Activated T-cell treated with anti-CD3 and anti-CD28 coated beads, Interleukin-2, amount 50 U/mL, for 48 hours (primary cell): ENCODE measurements at regions not wholly inside any gene's neighbourhood (a gene's known extent, or its start where the extent isn't known, plus 50 kb on each side); places are given as distances from the start of the nearest gene placed in this dataset.
"Not testable (repeated sequence)": the region's sequence is repeated elsewhere in the genome, so short reads cannot be mapped to it uniquely, and the experiment has no call there.

Experiments
- DNase-seq, 2 experiments: peaks; one replicate each; pipeline ENCODE4 v3.0.0-alpha.2; 2020

DNA sequence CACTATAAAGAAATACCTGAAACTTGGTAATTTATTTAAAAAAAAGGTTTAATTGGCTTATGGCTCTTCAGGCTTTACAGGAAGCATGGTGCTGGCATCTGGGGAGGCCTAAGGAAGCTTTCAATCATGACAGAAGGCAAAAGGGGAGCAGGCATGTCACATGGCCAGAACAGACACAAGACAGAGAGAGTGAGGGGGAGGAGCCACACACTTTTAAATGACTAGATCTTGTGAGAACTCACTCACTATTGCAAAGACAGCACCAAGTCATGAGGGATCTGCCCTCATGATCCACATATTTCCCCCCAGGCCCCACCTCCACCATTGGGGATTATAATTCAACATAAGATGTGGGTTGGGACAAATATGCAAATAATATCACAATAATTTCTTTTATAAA is 355.6 kb downstream of the DAD1 start:
- no peak for DNase-seq

DNA sequence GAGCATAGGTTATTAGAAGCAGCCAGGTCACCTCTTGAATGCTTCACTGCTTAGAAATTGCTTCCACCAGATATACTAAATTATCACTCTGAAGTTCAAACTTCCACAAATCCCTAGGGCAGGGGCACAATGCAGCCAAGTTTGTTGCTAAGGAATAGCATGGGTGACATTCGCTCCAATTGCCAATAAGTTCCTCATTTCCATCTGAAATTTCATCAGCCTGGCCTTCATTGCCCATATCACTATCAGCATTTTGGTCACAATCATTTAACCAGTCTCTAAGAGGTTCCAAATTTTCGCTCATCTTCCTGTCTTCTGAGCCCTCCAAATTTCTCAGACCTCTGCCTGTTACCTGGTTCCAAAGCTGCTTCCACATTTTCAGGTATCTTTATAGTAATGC is 356.1 kb downstream of the DAD1 start:
- DNase-seq = no peak

DNA sequence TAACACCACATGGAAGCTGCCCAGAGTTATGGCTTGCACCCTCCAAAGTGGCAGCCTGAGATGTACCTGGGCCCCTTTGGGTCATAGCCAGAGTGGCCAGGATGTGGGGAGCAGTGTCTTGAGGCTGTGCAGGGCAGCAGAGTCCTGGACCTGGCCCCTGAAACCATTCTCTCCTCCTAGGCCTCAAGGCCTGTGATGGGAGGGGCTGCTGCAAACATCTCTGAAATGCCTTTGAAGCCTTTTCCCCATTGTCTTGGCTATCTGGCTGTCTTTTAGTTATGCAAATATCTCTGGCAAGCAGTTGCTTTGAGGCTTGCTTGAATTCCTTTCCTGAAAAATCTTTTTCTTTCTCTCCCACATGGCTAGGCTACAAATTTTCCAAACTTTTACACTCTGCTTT is 356.5 kb downstream of the DAD1 start:
- DNase-seq = no peak

DNA sequence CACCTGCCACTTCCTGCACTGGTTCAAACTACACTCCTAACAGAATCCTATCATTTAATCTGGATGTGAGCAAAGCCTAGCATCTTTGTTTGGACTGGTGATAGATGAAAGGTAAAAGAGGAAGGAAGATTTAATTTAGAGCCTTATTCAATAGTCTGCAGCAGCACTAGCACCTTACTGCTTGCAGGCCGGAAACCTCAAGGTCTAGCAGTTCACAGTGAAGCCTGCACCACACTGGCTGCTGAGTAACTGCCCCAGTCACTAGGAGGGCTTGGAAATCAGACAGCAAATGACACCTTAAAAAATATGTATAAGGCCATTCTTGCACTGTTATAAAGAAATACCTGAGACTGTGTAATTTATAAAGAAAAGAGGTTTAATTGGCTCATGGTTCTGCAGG is 358.0 kb downstream of the DAD1 start:
- no peak for DNase-seq

DNA sequence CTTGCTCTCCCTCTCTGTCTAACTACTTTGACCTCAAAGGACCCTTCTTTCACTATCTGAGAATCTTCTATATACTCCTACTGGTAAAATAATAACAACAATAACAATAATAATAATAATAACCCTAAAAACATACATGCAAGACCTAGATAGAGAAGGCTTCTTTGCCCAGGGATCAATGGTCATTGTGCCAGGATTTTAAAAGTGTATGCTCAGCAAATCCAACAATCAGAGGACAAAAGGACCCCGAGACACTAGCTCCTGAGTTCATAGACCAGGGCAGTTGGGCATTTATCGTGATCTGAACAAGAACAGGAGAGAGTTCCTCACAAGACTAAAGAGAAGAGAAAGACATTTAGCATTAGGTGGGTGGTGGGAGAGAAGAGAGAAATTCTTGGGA is 358.5 kb downstream of the DAD1 start:
- no peak for DNase-seq

DNA sequence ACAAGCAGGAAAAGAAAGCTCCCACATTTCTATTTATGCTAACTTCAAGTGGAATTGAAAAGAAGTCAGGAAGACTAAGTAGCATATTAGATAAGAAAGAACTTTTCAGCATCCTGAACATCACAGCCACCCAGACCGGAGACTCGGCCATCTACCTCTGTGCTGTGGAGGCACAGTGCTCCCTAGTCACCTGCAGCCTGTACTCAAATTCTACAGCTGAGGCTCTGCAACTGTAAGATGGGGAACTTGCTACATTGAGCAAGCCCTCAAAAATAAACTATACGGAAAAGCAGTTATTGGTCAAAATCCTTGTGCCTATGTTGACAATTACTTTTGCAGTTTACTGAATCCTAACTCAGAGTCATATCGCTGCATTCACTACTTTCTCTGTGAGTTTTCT is 361.9 kb downstream of the DAD1 start:
- DNase-seq = no peak

DNA sequence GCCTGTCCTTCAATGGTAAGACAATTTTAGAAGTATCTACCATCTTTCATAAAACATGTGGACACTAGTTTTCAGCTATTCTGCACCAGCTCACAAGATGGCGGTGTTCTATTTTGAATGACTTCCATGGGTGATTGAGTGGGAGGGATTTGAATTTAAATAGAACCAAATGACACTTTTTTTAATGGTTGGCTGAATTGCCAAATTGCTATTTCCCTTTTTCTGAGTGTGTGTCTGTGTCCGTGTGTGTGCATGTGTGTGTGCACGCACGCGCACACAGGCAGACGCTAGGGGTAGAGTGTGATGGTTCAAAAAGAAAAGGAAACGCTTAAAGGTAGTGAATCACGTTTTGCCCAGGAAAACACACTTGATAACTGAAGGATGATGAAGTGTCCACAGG is 362.6 kb downstream of the DAD1 start:
- no peak for DNase-seq

DNA sequence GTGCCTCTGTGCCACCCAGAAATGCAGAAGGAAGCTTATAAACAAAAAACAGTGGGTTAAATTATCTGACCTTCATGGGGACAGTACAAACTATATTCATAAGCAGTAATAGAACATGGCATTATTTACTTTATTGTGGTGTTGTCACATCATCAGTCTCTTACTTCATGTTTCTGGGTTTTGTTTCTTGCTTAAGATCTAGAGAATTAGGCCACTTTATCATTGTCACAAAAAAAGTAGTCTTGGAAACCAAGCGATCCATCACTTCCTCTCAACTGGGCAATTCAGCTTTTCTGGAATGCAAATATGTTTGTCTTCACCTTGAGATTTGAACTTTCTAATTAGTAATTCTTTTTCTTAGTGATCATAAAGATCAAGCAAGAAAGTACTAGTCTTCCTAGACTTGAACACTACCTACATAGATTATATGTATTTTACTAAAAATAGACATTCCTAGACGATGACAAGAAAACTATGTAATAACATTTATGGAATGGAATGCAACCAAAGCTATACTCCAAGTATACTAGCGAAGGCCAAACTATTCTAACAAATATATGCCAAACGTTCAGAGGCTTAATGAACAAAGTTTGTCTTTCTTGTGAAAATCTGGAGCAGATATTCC is 363.4 kb downstream of the DAD1 start:
- DNase-seq = no peak

DNA sequence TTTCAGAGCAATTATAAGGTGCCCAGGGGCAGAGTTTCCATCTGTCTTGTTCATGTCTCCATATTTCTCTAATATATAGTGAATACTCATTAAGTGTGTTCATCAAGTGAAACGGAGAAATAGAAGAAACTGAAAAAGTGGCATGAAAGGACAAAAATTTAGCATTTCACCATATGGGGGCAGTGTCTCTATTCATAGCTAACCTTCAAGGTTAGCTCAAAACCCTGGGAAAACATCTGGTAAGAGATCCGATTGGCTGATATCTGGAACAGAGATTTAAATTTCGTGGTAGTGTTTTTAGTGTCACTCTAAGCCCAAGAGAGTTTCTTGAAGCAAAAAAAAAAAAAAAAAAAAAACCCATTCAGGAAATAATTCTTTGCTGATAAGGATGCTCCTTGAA is 367.5 kb downstream of the DAD1 start:
- DNase-seq = no peak

DNA sequence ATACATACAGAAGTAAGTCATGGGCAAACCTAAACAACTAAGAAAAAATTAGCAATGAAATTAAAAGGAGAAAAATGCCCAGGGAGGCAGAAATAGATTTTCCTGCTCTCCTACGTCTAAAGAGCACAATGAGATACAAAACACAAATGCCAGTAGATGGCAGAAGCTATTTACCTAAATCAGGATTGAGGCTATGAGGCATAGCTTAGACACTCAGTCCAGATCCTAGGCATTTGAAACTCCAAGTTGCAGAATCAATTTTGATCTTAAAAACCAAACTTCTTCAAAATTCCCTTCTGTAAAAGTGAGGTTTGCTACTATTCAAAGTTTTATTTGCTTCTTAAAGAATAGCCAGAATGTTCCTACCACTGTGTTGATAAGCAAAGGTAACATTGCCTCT is 368.6 kb downstream of the DAD1 start:
- no peak for DNase-seq

DNA sequence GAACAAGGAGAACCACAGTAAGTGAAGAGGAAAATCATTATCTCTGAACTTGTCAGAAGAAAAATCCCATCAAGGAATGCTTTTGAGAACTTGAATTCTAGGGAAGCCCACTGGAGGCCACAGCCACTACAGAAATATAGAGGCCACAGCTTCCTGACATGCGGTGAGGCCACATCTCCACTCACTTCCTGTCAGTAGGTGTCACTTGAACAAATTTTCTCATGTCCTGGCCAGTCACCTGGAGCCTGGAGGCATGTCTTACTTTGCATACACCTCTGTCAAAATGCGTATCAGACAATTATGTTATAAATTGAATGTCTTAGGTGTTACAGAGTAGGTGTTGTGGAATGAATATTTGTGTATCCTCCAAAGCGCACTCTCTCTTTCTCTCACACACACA is 370.3 kb downstream of the DAD1 start:
- DNase-seq = no peak

DNA sequence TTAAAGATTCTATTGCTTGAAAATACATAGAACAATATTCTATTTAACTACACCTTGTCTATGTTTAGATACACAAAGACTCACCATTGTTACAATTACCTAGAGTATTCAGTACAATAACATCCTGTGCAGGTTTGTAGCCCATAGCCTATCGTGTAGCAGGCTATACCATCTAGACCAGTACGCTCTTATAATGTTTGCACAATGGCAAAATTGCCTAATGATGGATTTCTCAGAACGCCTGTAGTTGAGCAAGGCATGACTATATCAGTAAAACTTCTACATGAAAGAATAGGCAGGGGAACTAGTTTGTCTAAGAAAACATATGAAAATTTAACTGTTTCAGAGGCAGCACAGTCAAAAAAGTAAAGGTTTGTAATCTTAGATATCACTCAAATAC is 375.9 kb downstream of the DAD1 start:
- no peak for DNase-seq

DNA sequence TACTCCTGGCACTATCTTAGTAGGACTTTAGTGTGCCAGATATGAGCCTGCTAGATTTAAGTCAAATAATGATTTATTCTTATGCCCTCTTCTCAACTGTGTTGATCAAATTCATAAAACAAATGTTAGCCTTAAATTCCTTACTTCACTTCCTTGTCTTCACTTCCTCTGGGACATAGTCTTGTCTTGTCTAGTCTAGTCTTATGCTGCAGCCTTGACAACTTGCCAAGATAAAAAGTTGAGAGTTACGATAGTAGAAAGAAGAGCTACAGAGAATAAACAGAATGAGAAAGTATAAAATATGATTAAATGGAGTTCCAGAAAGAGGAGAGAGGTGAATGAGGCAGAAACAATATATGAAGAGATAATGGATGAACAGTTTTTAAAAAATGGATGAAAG is 378.1 kb downstream of the DAD1 start:
- no peak for DNase-seq

DNA sequence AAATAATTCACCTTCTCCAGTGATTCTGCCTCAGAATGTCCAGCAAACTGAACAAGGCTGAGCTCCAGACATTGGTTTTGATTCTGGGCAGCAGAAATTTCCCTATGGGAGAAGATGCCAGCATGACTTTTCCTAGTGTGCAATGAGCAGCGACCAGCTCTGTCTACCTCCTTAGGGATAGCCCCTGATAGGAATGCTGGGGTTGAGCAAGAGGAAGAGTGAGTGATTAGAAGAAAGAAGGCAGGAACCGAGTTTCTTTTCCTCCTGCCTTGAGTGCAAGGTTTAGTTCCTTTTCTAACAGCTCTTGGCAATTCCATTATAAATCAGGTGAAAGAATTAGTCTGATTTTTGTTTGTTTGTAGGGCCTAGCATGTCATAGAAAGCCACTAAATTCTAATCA is 379.0 kb downstream of the DAD1 start:
- no peak for DNase-seq

DNA sequence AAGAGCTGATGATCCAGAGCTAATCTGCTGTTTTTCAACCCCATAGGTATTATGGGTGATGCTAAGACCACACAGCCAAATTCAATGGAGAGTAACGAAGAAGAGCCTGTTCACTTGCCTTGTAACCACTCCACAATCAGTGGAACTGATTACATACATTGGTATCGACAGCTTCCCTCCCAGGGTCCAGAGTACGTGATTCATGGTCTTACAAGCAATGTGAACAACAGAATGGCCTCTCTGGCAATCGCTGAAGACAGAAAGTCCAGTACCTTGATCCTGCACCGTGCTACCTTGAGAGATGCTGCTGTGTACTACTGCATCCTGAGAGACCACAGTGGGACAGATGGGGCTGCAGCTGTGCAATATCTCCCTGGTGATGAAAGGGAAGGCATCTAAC is 386.0 kb downstream of the DAD1 start:
- DNase-seq = no peak

DNA sequence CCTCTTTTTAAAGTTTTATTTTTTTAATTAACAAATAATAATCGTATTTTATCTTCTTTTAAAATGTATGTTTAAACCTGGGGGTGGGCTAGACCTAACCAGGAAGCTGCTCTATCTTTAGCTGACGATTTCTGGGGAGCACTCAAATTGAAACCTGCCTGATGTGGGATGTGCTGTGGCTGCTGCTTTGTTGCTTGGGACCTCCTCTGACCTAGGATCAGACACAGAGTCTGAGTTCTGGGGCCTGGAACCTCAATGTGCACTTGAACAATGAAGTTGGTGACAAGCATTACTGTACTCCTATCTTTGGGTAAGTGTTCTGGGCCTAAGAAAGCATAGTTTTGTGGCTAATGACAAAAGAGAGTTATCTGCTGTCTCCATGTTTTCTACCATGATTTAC is 386.7 kb downstream of the DAD1 start:
- DNase-seq = no peak

DNA sequence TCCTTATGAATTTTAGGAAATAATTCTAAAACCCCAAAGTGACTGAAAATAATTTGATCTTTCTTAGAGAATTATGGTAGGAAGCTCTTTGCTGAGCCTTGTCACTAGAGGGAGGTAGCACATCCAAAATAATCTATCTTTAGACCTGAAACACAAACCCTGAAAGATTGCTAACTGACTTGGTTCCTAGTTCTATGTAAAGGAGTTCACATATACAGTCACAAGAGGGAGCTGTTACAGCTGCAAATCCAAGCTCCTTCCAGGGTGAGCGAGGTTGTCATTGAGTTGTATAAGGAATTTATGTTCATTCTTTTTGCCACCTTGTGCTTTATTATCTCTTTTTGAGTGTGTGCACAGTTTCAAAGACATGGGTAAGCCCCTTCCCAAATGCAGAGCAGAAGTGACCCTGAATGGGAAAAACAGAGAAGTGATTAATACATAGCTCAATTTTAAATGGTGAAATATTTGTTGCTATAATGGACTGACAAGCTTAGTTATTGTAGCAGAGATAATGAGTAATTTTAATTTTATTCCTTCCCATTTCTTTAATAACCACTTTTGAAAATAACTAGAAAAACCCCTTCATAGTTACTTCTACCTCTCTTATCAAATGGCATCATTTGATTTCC is 387.9 kb downstream of the DAD1 start:
- no peak for DNase-seq

DNA sequence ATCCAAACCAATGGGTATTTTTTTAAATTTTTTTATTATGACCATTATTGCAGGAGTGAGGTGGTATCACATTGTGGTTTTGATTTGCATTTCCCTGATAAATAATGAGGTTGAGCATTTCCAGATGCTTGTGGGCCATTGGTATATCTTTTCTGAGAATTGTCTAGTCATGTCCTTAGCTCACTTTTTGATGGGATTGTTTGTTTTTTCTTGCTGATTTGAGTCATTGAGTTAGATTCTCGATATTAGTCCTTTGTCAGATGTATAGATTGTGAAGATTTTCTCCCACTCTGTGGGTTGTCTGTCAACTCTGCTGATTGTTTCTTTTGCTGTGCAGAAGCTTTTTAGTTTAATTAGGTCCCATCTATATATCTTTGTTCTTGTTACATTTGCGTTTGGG is 388.9 kb downstream of the DAD1 start:
- not testable (repeated sequence) for DNase-seq

DNA sequence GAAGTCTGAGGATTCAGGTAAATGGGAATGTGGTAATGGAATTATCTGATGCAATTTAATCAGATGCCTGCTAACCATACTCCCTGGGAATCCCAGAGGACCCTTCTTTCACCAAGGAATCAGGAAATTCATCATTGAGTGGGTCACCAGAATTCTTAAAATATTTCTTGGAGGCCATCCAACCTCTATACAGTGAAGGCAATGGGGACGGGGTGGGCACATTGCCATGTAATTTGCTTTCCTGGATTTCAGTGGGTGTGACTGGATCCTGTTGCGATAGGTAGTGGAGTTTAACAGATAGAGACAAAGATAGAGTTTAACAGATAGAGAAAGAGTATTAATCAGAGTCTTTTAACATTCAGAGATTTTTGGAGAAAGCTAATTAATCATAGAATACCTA is 394.4 kb downstream of the DAD1 start:
- DNase-seq = no peak

DNA sequence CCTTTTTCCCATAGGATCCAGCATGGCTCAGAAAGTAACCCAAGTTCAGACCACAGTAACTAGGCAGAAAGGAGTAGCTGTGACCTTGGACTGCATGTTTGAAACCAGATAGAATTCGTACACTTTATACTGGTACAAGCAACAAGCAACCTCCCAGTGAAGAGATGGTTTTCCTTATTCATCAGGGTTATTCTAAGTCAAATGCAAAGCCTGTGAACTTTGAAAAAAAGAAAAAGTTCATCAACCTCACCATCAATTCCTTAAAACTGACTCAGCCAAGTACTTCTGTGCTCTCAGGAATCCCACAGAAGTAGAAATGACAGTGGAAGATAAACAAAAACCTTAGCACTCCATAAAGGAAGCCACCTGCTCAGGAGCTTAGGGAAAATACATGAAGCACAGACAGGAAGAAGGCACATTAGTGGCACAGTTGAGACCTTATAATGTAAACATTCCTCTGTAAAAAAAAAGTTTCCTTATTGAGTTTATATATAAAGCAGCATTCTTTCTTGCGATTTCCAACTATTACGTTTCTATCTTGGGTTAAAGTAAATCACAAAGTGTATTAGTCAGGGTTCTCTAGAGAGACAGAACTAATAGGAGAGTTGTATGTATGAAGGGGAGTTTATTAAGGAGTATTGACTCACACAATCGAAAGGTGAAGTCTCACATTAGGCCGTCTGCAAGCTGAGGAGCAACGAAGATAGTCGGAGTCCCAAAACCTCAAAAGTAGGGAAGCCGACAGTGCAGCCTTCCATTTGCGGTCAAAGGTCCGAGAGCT is 398.4 kb downstream of the DAD1 start:
- no peak for DNase-seq

DNA sequence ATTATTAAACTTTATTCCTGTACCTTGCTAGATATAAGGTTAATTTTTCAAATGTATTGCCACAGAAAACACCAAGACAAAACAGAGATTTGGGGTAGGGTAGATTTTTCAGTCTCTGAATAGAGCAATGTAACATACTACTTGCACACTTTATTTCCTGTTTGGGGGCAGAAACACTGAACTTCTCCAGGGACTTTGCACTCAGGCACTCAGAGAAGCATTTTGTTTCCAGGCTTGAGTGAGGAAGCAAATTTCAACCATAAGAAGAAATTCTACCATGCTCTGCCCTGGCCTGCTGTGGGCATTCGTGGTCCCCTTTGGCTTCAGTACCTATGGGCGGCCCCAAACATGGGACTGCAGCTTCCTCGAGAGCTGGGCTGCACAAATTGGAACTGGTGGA is 399.1 kb downstream of the DAD1 start:
- no peak for DNase-seq

DNA sequence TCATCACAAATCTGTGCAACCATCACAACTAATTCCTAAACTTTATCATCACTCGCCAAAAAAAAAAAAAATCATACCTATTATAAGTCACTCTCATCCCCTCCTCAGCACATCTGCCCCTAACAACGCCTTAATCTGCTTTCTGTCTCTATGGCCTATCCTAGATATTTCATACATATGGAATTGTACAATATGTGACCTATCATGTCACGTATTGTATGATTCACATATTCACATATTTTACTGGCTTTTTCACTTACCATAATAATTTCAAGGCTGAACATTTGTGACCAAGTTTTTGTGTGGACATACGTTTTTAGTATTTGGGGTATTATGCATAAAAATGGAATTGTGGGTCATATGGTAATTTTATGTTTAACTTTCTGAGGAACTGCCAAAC is 400.7 kb downstream of the DAD1 start:
- no peak for DNase-seq

DNA sequence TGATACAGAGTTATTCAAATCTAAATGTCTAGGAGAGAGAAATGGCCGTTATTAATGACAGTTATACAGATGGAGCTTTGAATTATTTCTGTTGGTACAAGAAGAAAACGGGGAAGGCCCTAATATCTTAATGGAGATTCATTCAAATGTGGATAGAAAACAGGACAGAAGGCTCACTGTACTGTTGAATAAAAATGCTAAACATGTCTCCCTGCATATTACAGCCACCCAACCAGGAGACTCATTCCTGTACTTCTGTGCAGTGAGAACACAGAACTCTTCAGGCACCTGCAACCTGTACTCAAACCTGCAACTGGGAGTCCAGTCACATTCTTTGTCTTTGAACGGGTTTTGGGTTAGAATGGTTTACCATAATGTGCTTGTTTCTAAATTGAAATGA is 403.2 kb downstream of the DAD1 start:
- DNase-seq = no peak

DNA sequence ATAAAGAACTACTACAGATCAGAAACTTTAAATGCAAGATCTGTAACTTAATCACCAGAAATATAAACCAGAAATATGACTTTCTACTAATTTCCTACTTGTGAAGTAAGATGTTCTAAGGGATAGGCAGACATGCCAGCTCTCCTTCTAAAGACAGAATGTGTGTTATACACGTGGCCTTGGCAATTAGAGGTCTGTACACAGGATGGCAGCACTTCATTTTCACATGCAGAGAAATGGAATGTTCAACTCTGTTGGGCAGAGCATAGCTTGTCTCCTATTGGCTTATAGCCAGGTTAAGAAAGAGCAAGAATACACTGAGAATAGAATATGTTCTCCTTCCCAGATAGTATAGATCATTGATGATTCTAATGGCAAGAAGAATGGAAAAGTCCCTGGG is 403.8 kb downstream of the DAD1 start:
- no peak for DNase-seq

DNA sequence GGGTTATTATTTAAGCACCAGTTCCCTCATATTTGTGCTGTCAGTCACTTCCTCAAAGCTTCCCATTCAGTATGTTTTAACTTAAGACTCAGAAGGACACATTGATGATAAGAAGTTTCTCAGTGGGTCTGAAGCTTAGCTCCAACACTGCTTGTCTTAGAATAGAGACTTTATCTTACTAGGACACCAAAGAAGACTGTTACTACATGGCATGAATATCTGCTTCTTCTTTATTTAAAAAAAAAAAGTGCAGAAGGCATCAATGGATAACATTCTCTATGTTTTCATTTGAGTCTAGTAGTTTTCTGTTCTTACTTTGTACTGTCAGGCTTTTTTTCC is 404.2 kb downstream of the DAD1 start:
- no peak for DNase-seq
